ENCODE measurements at regions not wholly inside any gene's neighbourhood (a gene's known extent, or its start where the extent isn't known, plus 50 kb on each side); places are given as distances from the start of the nearest gene placed in this dataset.

- no peak for FAIRE-seq
- Histone ChIP-seq H3K4me2 (ENCODE audit: insufficient read depth, low read length) (no peak overlapping the region), H3K9me1 (replicated peaks; ENCODE audit: control insufficient read depth, extremely low read depth, insufficient read depth, low read length) (no peaks in the 10 kb centered on the region), H2AFZ (ENCODE audit: low read depth, low read length) (no peak overlapping the region), H3K9ac (replicated peaks; ENCODE audit: extremely low read depth, insufficient read depth, low read length) (no peak overlapping the region), H3K27ac (ENCODE audit: insufficient read depth, low read depth, low read length) (no peak overlapping the region), H3K4me1 (ENCODE audit: control insufficient read depth, extremely low read depth, insufficient read depth, low read length) (peaks cover 21% of the 10 kb centered on the region), H4K20me1 (replicated peaks; ENCODE audit: control insufficient read depth, extremely low read depth, insufficient read depth, low read length) (no peaks in the 10 kb centered on the region), H3K27me3 (ENCODE audit: control insufficient read depth in 2 of 2, insufficient read depth in 2 of 2, low read length in 2 of 2) (no peaks in the 10 kb centered on the region), H3K4me3 (replicated peaks in 1 of 3; ENCODE audit: insufficient read depth in 1 of 3, low read depth in 1 of 3, low read length in 3 of 3) (no peak overlapping the region), H3K36me3 (ENCODE audit: control insufficient read depth in 2 of 2, extremely low read depth in 1 of 2, insufficient read depth in 2 of 2, low read length in 2 of 2) (no peaks in the 10 kb centered on the region), H3K79me2 (ENCODE audit: control insufficient read depth, insufficient read depth, low read length) (no peaks in the 10 kb centered on the region), H3K9me3 (replicated peaks; ENCODE audit: control insufficient read depth, insufficient read depth, low read length) (no peaks in the 10 kb centered on the region)
- DNase-seq (ENCODE audit: low read depth, low spot score), result no peak
- intact Hi-C loops (cut with micrococcal nuclease), result no loop called here
- dilution Hi-C loops (cut with MboI; ENCODE audit: extremely low pct_ligation_motif_present, low sequenced_read_pairs), result no loop called here
- CTCF ChIA-PET, result no interaction called here
- POLR2A ChIA-PET, result no interaction called here
- no peak for TF ChIP-seq POLR2AphosphoS5 (IDR thresholded peaks at IDR 0.05; ENCODE audit: insufficient read depth, low read depth, low read length)
- TF ChIP-seq MYC (IDR thresholded peaks at IDR 0.05; ENCODE audit: low read depth, low read length), result no peak
- TF ChIP-seq FOS (IDR thresholded peaks at IDR 0.05; ENCODE audit: borderline replicate concordance, insufficient read depth, low read length), result no peak
- TF ChIP-seq EZH2 (IDR thresholded peaks at IDR 0.05; ENCODE audit: borderline replicate concordance, low read depth, low read length, severe bottlenecking), result no peak
- no peak for TF ChIP-seq GATA2 (IDR thresholded peaks at IDR 0.05; ENCODE audit: insufficient read depth, insufficient read length, low read depth, low read length)
- TF ChIP-seq MAX (IDR thresholded peaks at IDR 0.05; ENCODE audit: insufficient read depth, insufficient read length), result no peak
- no peak for TF ChIP-seq JUN (IDR thresholded peaks at IDR 0.05; ENCODE audit: borderline replicate concordance, insufficient read depth, insufficient read length, low read depth)
- TF ChIP-seq POLR2A (IDR thresholded peaks at IDR 0.05; ENCODE audit: low read depth, low read length), result no peak
- TF ChIP-seq, protein P1, sequence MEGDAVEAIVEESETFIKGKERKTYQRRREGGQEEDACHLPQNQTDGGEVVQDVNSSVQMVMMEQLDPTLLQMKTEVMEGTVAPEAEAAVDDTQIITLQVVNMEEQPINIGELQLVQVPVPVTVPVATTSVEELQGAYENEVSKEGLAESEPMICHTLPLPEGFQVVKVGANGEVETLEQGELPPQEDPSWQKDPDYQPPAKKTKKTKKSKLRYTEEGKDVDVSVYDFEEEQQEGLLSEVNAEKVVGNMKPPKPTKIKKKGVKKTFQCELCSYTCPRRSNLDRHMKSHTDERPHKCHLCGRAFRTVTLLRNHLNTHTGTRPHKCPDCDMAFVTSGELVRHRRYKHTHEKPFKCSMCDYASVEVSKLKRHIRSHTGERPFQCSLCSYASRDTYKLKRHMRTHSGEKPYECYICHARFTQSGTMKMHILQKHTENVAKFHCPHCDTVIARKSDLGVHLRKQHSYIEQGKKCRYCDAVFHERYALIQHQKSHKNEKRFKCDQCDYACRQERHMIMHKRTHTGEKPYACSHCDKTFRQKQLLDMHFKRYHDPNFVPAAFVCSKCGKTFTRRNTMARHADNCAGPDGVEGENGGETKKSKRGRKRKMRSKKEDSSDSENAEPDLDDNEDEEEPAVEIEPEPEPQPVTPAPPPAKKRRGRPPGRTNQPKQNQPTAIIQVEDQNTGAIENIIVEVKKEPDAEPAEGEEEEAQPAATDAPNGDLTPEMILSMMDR (IDR thresholded peaks at IDR 0.05; ENCODE audit: extremely low read depth in 1 of 2, insufficient read depth in 1 of 2, low read depth in 1 of 2, low read length in 2 of 2), result no peak
- BruUV-seq (replicated peaks), result no TSS peak
Measured at GRCh38 chr6:40782355-40782754, 195.2 kb upstream of the LRFN2 start.
